ENCODE measurements at regions not wholly inside any gene's neighbourhood (a gene's known extent, or its start where the extent isn't known, plus 50 kb on each side); places are given as distances from the start of the nearest gene placed in this dataset.

DNA sequence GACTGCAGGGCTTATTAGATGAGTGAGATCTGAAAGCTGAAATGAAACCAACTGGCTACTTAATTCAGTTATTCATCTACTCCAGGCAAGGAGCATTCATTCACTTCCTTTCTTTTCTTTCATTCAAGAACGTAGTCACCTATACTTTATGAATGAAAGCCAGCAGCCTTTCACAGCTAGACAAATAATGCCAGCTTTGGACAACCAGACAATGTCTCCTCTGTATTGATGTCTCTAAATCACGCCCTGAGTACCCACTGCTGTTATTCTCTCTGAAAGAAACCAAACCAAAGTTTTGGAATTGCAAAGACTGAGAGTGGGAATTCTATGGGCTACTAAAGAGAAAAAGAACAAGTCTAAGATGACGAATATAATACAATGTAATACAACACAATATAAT, 121.2 kb upstream of the PTPN3 start:
- TF ChIP-seq POLR2AphosphoS5 (IDR thresholded peaks at IDR 0.05; ENCODE audit: low read depth, low read length) (no peak), TAF1 (IDR thresholded peaks at IDR 0.05; ENCODE audit: borderline replicate concordance, insufficient read depth, low read length) (no peak), SIN3A (IDR thresholded peaks at IDR 0.05; ENCODE audit: borderline replicate concordance, insufficient read depth, low read length) (no peak)

Data from PFSK-1 (cell line).